Spinal cord (tissue), 9 donors: ENCODE measurements at regions not wholly inside any gene's neighbourhood (a gene's known extent, or its start where the extent isn't known, plus 50 kb on each side); places are given as distances from the start of the nearest gene placed in this dataset.
A peak's percentile ranks its signal among the peaks of the same experiment; 100 is the strongest.

Source experiments
- DNase-seq, 6 donors: peaks; one replicate each; pipeline versions ENCODE4 v3.0.0 to v3.0.0-alpha.2; 2013 to 2015; ENCODE audit warnings: low spot score in 6 of 6, low read depth in 4 of 6
- H3K27ac ChIP-seq: one replicate; pipeline ENCODE4 v1.5.1; 2013; ENCODE audit warnings: low read depth, low read length, control low read depth
- H3K27me3 ChIP-seq: one replicate; pipeline ENCODE4 v1.6.1; 2013; ENCODE audit warnings: low read length; ENCODE audit not compliant: control insufficient read depth, insufficient read depth
- H3K36me3 ChIP-seq: one replicate; pipeline ENCODE4 v1.6.1; 2013; ENCODE audit warnings: low read length; ENCODE audit not compliant: control insufficient read depth, insufficient read depth
- H3K4me1 ChIP-seq: one replicate; pipeline ENCODE4 v1.6.1; 2013; ENCODE audit warnings: low read length; ENCODE audit not compliant: control insufficient read depth, insufficient read depth
- H3K4me3 ChIP-seq: one replicate; pipeline ENCODE4 v1.5.1; 2013; ENCODE audit warnings: low read depth, low read length, control low read depth
- H3K9me3 ChIP-seq: one replicate; pipeline ENCODE4 v1.6.1; 2013; ENCODE audit warnings: low read length; ENCODE audit not compliant: control insufficient read depth, insufficient read depth
- WGBS: methylation state at CpG from one replicate; pipeline ENCODE4 v1.1.5; 2013; ENCODE audit warnings: missing lambda C conversion rate; ENCODE audit not compliant: insufficient coverage; 5-methylcytosine and 5-hydroxymethylcytosine counted together
- donor health status: healthy.

GRCh38 chr6:106752641-106753040 is 123.3 kb downstream of the QRSL1 start:
- H3K4me3 ChIP-seq: no peak overlapping the region
- H3K4me1 ChIP-seq: peaks cover 6% of the 10 kb centered on the region
- DNase-seq: no peak
- no peak overlapping the region for H3K27ac ChIP-seq
- 92% methylated on average over 1 of the region's 4 CpGs for WGBS
- no peaks in the 10 kb centered on the region for H3K36me3 ChIP-seq
- no peaks in the 10 kb centered on the region for H3K27me3 ChIP-seq
- H3K9me3 ChIP-seq: no peaks in the 10 kb centered on the region

DNA sequence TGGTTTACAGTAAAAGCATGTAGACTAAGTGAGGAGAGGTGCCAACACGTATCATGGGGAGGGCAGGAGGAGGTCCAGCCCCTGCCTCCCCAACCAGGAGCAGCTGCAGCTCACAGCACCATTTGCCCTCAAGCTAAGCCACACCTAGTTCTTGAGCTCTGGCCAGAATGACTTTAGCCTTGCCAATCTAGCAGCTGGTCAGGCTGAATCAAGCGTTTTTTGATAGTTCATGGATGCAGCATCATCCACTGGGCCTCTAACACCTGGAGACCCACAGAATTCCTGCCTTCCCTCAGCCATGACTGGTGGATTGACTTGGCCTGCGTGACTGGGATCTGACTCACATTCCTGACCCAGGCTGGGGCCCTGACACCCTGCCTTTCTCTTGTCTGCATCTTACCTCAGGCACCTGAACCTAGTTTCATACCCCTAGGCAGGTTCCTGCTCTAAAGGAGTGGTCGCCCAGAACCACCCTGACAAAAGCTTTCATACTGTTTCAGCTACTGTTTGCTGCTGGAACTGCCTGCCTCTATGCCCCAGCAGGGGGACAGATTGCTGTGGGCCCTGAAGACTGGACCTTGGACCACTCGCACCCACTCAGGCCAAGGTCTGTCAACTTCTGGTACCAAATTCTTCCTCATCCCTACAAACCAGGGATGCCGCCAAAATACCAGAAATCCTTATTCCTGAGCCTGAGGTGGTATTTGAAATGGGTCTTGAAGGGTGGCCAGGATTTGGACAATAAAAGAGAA is 122.3 kb downstream of the QRSL1 start:
- Histone ChIP-seq H3K4me1 (peaks cover 6% of the 10 kb centered on the region), H3K4me3 (no peak overlapping the region), H3K9me3 (no peaks in the 10 kb centered on the region), H3K36me3 (no peaks in the 10 kb centered on the region), H3K27ac (no peak overlapping the region), H3K27me3 (no peaks in the 10 kb centered on the region)
- 75% methylated on average over 4 of the region's 6 CpGs for WGBS
- peak in 1 of 6 donors; percentile 62 for DNase-seq

GRCh38 chr6:106750946-106751345 is 121.6 kb downstream of the QRSL1 start:
- H3K27ac ChIP-seq: no peak overlapping the region
- H3K27me3 ChIP-seq: no peaks in the 10 kb centered on the region
- DNase-seq: peak in 2 of 6 donors; percentile 46 to 89
- H3K4me1 ChIP-seq: peaks cover 6% of the 10 kb centered on the region
- no peaks in the 10 kb centered on the region for H3K9me3 ChIP-seq
- WGBS: 80% methylated on average over 1 of the region's 4 CpGs
- H3K4me3 ChIP-seq: no peak overlapping the region
- H3K36me3 ChIP-seq: no peaks in the 10 kb centered on the region

DNA sequence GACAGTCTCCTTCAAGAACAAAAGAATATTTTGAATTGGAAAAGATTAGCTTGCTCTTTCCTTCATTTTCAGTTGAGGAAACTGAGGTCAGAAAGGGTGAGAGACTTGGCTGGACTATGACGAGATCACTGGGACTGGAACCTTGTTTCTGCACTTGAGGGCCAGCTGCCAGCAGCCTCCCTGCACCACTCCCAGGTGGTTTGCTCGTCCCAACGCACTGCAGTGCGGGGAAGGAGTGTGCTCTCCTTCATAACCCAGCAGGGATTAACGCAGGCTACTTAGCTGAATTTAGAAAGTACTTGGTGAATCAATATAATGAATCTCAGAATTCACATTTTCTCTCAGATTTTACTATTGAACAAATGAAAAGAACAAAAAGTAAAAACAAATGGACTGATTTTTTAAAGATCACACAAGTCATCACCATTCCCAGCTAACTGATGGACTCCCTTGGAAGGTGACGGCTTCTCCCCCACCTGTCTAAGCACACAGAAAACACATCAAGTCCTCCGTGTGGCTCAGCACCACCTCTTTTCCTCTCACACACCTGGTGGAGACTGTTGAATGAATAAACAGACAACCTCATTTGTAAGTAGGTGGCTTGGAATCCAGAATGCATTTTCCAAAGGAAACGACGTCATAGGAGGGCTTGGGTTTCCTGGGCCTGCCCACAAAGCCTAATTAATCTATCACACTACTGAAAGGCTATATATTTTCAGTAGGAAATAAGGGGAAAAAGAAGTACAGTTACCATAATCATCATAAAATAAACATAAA is 121.0 kb downstream of the QRSL1 start:
- Histone ChIP-seq H3K27me3 (no peaks in the 10 kb centered on the region), H3K4me3 (no peak overlapping the region), H3K36me3 (no peaks in the 10 kb centered on the region), H3K4me1 (peaks cover 6% of the 10 kb centered on the region), H3K9me3 (no peaks in the 10 kb centered on the region), H3K27ac (no peak overlapping the region)
- WGBS: 75% methylated on average over 1 of the region's 9 CpGs
- DNase-seq: peak in 1 of 6 donors; percentile 66

DNA sequence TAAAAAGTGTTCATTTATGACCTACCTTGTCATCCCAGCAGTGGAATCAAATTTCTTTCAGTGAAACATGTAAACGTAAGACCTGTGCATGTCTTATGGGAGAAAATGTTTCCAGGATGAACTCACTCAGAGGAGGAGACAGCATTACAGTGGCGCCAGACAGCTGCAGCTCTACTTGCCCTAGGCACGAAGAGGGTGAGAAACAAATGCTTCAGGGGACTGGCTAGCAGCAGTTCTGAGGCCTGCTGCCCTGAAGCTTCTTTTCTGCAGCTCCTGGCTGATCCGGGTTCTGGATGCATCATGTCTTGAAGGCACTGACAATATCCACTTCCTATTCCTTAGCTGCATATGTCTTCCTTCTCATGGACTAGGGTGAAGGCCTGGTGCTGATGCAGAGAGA is 120.2 kb downstream of the QRSL1 start:
- Histone ChIP-seq H3K9me3 (no peaks in the 10 kb centered on the region), H3K27ac (no peak overlapping the region), H3K36me3 (no peaks in the 10 kb centered on the region), H3K4me1 (peaks cover 6% of the 10 kb centered on the region), H3K27me3 (no peaks in the 10 kb centered on the region), H3K4me3 (no peak overlapping the region)
- no peak for DNase-seq
- WGBS: 72% methylated on average over 4 of the region's 4 CpGs

- H3K36me3 ChIP-seq: no peaks in the 10 kb centered on the region
- no peak overlapping the region for H3K4me3 ChIP-seq
- H3K9me3 ChIP-seq: peaks cover 2% of the 10 kb centered on the region
- H3K27ac ChIP-seq: no peak overlapping the region
- peak in 1 of 6 donors; percentile 35 for DNase-seq
- H3K27me3 ChIP-seq: no peaks in the 10 kb centered on the region
- H3K4me1 ChIP-seq: peaks cover 6% of the 10 kb centered on the region
- WGBS: 41% methylated on average over 3 of the region's 3 CpGs
Measured at GRCh38 chr6:106748547-106749207, 119.3 kb downstream of the QRSL1 start.

DNA sequence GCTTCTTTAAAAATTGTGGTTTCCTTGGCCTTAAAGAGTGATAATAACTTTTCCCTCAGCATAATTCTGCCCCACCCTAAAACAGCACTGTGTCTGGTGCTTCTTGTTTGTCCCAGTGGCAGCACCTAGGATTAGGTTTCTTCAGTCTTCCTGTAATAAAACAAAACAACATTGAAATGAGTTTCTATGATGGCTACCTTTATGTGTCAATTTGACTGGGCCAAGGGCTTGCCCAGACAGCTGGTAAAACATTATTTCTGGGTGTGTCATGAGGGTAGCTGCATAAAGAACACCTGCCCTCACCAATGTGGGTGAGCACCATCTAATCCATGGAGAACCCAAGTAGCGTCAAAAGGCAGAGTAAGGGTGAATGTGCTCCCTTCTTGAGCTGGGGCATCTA is 117.8 kb downstream of the QRSL1 start:
- H3K4me1 ChIP-seq: peaks cover 6% of the 10 kb centered on the region
- DNase-seq: no peak
- H3K27ac ChIP-seq: no peak overlapping the region
- no CpG with 5 or more reads among the region's 1 CpG for WGBS
- H3K9me3 ChIP-seq: peaks cover 2% of the 10 kb centered on the region
- no peak overlapping the region for H3K4me3 ChIP-seq
- no peaks in the 10 kb centered on the region for H3K27me3 ChIP-seq
- H3K36me3 ChIP-seq: no peaks in the 10 kb centered on the region

- Histone ChIP-seq H3K27ac (no peak overlapping the region), H3K4me1 (peaks cover 6% of the 10 kb centered on the region), H3K36me3 (no peaks in the 10 kb centered on the region), H3K4me3 (no peak overlapping the region), H3K27me3 (no peaks in the 10 kb centered on the region), H3K9me3 (peaks cover 2% of the 10 kb centered on the region)
- no CpG with 5 or more reads among the region's 3 CpGs for WGBS
- DNase-seq: no peak
Measured at GRCh38 chr6:106746652-106747051, 117.3 kb downstream of the QRSL1 start.

- 88% methylated on average over 1 of the region's 5 CpGs for WGBS
- Histone ChIP-seq H3K9me3 (peaks cover 2% of the 10 kb centered on the region), H3K4me3 (no peak overlapping the region), H3K4me1 (no peaks in the 10 kb centered on the region), H3K27ac (no peak overlapping the region), H3K36me3 (no peaks in the 10 kb centered on the region), H3K27me3 (no peaks in the 10 kb centered on the region)
- no peak for DNase-seq
Measured at GRCh38 chr6:106745824-106746582, 116.6 kb downstream of the QRSL1 start.
